Spleen (tissue), 11 donors: ENCODE measurements at regions not wholly inside any gene's neighbourhood (a gene's known extent, or its start where the extent isn't known, plus 50 kb on each side); places are given as distances from the start of the nearest gene placed in this dataset.

ENCODE experiments used
- DNase-seq: peaks from one replicate; pipeline ENCODE4 v3.0.0-alpha.2; 2020
- H3K27ac ChIP-seq, 8 donors: fragments of 200-600 bp; sonication (generic) in 7 of 8; 1 replicate in 4 of 8; 2 replicates in 4 of 8; pipeline versions ENCODE4 v1.5.0 to v1.8.0; 2016 to 2021; ENCODE audit warnings: inconsistent platforms in 4 of 8, mild to moderate bottlenecking in 4 of 8, moderate library complexity in 1 of 8
- H3K27me3 ChIP-seq, 7 donors: fragments of 200-600 bp; sonication (generic) in 6 of 7; replicated peaks in 1 of 7; 1 replicate in 4 of 7; 2 replicates in 3 of 7; pipeline versions ENCODE4 v1.5.0 to v1.8.0; 2016 to 2021; ENCODE audit warnings: inconsistent platforms in 3 of 7, mild to moderate bottlenecking in 1 of 7
- H3K36me3 ChIP-seq, 6 donors: fragments of 200-600 bp; sonication (generic) in 5 of 6; 1 replicate in 4 of 6; 2 replicates in 2 of 6; pipeline versions ENCODE4 v1.5.0 to v1.8.0; 2016 to 2021; ENCODE audit warnings: inconsistent platforms in 2 of 6
- H3K4me1 ChIP-seq, 6 donors: fragments of 200-600 bp; sonication (generic) in 5 of 6; 1 replicate in 3 of 6; 2 replicates in 3 of 6; pipeline versions ENCODE4 v1.5.0 to v1.8.0; 2016 to 2021; ENCODE audit warnings: inconsistent platforms in 3 of 6
- H3K4me3 ChIP-seq, 8 donors: fragments of 200-600 bp; sonication (generic) in 7 of 8; 1 replicate in 4 of 8; 2 replicates in 4 of 8; pipeline versions ENCODE4 v1.5.0 to v1.8.0; 2016 to 2021; ENCODE audit warnings: inconsistent platforms in 4 of 8, mild to moderate bottlenecking in 4 of 8, moderate library complexity in 2 of 8
- H3K9me3 ChIP-seq, 8 donors: fragments of 200-600 bp; sonication (generic) in 7 of 8; 1 replicate in 4 of 8; 2 replicates in 4 of 8; pipeline versions ENCODE4 v1.5.0 to v1.8.0; 2016 to 2021; ENCODE audit warnings: inconsistent platforms in 4 of 8
- POLR2A ChIP-seq, 3 donors: fragments of 450-650 bp; IDR thresholded peaks; one replicate each; pipeline ENCODE4 v1.5.1; 2017; ENCODE audit warnings: antibody characterized with exemption in 3 of 3, mild to moderate bottlenecking in 1 of 3
- POLR2AphosphoS5 ChIP-seq, 3 donors: sonication (generic); formaldehyde crosslinking; IDR thresholded peaks; one replicate each; pipeline ENCODE4 v1.5.1; 2017; ENCODE audit warnings: antibody characterized with exemption in 3 of 3
- WGBS, 5 donors: extraction: QIAGEN DNeasy Blood & Tissue Kit in 3 of 5; methylation state at CpG; one replicate each; pipeline versions ENCODE4 v1.1.5 to v1.1.7; 2013 to 2018; 5-methylcytosine and 5-hydroxymethylcytosine counted together
- intact Hi-C: fragments of 100-400 bp; cut with DNase I; formaldehyde crosslinking; loops from one replicate; pipeline ENCODE4 v1.15.0; 2023; ENCODE audit warnings: low total_unique reads
- TF ChIP-seq, protein P1 (sequence below), 11 experiments: fragments of 200-600 bp in 7 of 11; fragments of 450-650 bp in 4 of 11; sonication (generic) in 4 of 11; IDR thresholded peaks in 8 of 11; conservative IDR thresholded peaks in 3 of 11; 1 replicate in 7 of 11; 2 replicates in 4 of 11; pipeline versions ENCODE4 v1.4.0 to v1.8.0; 2016 to 2021; ENCODE audit warnings: antibody characterized with exemption in 11 of 11, inconsistent platforms in 4 of 11, mild to moderate bottlenecking in 1 of 11
- donor health status: healthy with polysubstance abuse.
- donor health status: DM: no; HTN: no; CAD: no; lungs with moderate emphysema.
- donor health status: DM: no; HTN: no; CAD: no.
- donor health status: Bipolar disorder and iron deficiency.
- donor health status: healthy.
- donor health status: DM: no; HTN: no; CAD: no.
- donor health status: DM: yes; HTN: yes; CAD: no.

DNA sequence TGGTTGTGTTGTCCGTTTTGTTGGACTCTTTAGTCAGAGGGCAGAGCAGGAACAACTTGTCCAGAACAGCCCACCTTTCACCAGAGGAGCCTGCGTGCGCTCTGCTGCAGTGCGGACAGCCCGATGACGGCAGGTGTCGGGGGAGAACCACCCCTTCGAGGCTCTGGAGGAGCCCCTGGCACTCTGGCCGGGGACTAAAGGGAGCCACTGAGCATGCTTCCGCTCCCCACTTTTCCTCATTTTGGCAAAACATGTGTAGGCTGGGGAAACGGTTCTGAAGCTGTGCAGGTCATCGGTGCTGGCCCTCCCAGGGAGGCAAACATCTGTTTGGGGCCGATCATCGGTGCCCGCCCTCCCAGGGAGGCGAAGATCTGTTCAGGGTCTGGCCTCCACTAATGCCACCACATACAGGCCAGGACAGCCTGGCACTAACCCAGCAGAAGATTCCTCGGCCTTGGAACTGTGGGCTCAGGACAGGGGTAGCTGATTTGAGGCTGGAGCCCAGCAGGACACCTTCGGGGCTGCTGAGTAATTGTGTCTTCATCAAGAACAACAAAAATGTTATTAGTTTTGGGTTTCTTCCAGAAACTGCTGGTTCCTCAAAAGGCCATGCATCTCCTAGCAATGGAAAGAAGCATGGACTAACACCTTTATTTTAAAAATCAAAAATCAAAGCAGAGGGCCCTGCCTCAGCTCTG is 124.4 kb upstream of the TCERG1L start:
- DNase-seq: no peak
- no peaks in the 10 kb centered on the region for H3K36me3 ChIP-seq
- H3K4me1 ChIP-seq: no peaks in the 10 kb centered on the region
- no peaks in the 10 kb centered on the region for H3K9me3 ChIP-seq
- H3K4me3 ChIP-seq: no peak overlapping the region
- 81 to 87% (median 82%) methylated on average over 6 to 18 of the region's 18 CpGs for whole genome bisulfite sequencing, 5 donors
- H3K27me3 ChIP-seq: peaks cover 0 to 27% (median 3%) of the 10 kb centered on the region in 7 donors
- no peak overlapping the region for H3K27ac ChIP-seq
- no peak for TF ChIP-seq POLR2AphosphoS5 (IDR thresholded peaks at IDR 0.05)
- no peak for TF ChIP-seq POLR2A (IDR thresholded peaks at IDR 0.05)
- TF ChIP-seq, protein P1, sequence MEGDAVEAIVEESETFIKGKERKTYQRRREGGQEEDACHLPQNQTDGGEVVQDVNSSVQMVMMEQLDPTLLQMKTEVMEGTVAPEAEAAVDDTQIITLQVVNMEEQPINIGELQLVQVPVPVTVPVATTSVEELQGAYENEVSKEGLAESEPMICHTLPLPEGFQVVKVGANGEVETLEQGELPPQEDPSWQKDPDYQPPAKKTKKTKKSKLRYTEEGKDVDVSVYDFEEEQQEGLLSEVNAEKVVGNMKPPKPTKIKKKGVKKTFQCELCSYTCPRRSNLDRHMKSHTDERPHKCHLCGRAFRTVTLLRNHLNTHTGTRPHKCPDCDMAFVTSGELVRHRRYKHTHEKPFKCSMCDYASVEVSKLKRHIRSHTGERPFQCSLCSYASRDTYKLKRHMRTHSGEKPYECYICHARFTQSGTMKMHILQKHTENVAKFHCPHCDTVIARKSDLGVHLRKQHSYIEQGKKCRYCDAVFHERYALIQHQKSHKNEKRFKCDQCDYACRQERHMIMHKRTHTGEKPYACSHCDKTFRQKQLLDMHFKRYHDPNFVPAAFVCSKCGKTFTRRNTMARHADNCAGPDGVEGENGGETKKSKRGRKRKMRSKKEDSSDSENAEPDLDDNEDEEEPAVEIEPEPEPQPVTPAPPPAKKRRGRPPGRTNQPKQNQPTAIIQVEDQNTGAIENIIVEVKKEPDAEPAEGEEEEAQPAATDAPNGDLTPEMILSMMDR (IDR thresholded peaks at IDR 0.05 in 8 of 11, conservative IDR thresholded peaks at IDR 0.05 in 3 of 11): no peak
- intact Hi-C loops: no loop called here

DNA sequence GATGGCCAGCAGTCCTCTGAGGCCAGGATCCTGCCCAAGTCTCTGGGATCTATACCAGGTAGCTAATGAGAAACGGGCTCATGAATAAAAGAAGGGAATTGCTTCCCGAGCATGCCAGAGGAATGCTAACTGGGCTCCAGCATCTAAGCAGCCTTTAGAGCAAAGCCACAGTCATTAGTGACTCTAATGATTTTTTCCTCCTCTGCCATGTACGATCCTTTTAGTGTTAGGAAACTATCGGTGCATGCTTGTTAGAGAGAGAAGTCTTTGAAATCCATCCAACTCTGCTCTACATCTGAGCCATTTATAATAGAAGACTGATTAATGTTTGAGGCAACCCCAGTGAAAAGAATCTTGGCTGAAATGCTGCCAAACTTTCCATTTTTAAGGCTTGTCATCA is 124.9 kb upstream of the TCERG1L start:
- no peak for DNase-seq
- WGBS, 5 donors: 62 to 81% (median 73%) methylated on average over 4 of the region's 4 CpGs
- no peak for TF ChIP-seq POLR2AphosphoS5 (IDR thresholded peaks at IDR 0.05)
- TF ChIP-seq, protein P1 (IDR thresholded peaks at IDR 0.05 in 8 of 11, conservative IDR thresholded peaks at IDR 0.05 in 3 of 11): no peak
- no peak for TF ChIP-seq POLR2A (IDR thresholded peaks at IDR 0.05)
- no peaks in the 10 kb centered on the region for H3K9me3 ChIP-seq
- intact Hi-C loops: no loop called here
- peaks cover 0 to 27% (median 3%) of the 10 kb centered on the region in 7 donors for H3K27me3 ChIP-seq
- no peak overlapping the region for H3K4me3 ChIP-seq
- H3K27ac ChIP-seq: no peak overlapping the region
- H3K36me3 ChIP-seq: no peaks in the 10 kb centered on the region
- H3K4me1 ChIP-seq: no peaks in the 10 kb centered on the region

DNA sequence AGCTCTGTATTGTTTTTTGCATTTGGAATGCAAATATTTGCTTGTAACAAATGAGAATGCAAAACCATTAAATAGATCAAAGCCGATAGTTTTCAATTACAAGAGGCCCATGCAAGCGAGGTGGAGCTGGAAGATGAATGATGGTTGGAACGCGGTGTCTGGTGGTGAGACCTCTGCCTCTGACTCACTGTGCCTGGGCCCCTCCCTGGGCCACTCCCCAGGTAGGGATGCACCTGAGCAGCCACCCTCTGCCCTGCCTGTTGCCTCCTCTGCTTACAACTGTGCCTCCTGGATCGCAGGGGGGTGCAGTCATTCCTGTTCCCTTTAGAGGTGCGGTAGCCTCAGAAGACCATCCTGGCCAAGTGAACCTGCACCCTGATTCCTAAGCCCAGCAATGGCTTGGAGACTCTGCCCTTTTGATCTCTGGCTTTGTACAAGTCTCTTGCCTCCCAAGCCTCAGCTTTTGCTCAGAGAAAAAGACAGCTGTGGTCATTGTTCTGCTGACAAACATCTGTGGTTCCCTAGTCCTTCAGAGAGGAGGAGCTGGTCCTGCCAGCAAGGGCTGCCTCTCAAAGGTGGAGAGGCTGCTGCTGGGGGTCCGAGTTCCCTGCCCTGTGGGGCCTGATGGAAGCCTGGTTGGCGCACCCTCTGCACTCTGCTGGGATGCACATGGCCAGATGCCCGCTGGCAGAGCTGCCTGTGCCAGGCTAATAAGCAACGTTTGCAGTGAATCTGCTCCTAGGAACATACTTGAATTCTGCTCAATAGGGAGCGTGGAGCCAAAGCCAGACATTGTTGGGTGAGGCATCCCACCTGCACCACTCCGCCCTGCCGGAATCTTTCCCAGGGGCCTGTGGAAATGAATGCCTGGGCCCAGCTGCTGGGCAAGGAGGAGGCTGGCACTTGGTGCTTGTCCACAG is 126.3 kb upstream of the TCERG1L start:
- Histone ChIP-seq H3K27me3 (peaks cover 0 to 17% (median 3%) of the 10 kb centered on the region in 7 donors), H3K4me3 (no peak overlapping the region), H3K36me3 (no peaks in the 10 kb centered on the region), H3K4me1 (no peaks in the 10 kb centered on the region), H3K9me3 (no peaks in the 10 kb centered on the region), H3K27ac (no peak overlapping the region)
- no peak for DNase-seq
- 81 to 90% (median 87%) methylated on average over 9 to 13 of the region's 13 CpGs for WGBS, 5 donors
- TF ChIP-seq, protein P1 (IDR thresholded peaks at IDR 0.05 in 8 of 11, conservative IDR thresholded peaks at IDR 0.05 in 3 of 11): no peak
- no peak for TF ChIP-seq POLR2A (IDR thresholded peaks at IDR 0.05)
- TF ChIP-seq POLR2AphosphoS5 (IDR thresholded peaks at IDR 0.05): no peak
- intact Hi-C loops: no loop called here

DNA sequence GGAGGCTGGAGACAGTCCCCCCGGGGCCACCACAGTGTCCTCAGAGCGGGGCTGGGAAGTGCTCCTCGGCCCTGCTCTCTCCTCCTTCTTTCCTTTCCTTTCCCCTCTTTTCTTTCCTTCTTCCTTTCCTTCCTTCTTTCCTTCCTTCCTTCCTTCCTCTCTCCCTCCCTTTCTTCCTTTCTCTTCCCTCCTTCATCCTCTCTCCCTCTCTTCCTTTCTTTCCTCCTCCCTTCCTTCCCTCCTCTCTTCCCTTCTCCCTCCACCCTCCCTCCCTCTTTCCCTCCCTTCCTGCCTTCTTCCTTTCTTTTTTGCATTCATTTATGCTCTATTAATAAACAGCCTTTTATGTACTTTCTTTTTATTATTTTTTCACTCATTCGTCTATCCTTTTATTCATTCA is 127.1 kb upstream of the TCERG1L start:
- peaks cover 0 to 21% (median 3%) of the 10 kb centered on the region in 7 donors for H3K27me3 ChIP-seq
- TF ChIP-seq POLR2AphosphoS5 (IDR thresholded peaks at IDR 0.05) (no peak), POLR2A (IDR thresholded peaks at IDR 0.05) (no peak)
- TF ChIP-seq, protein P1 (IDR thresholded peaks at IDR 0.05 in 8 of 11, conservative IDR thresholded peaks at IDR 0.05 in 3 of 11): no peak
- H3K4me1 ChIP-seq: no peaks in the 10 kb centered on the region
- H3K9me3 ChIP-seq: no peaks in the 10 kb centered on the region
- H3K36me3 ChIP-seq: no peaks in the 10 kb centered on the region
- no peak for DNase-seq
- no peak overlapping the region for H3K4me3 ChIP-seq
- intact Hi-C loops: no loop called here
- 63 to 76% (median 69%) methylated on average over 4 of the region's 4 CpGs for WGBS, 5 donors
- no peak overlapping the region for H3K27ac ChIP-seq
